ENCODE measurements at regions not wholly inside any gene's neighbourhood (a gene's known extent, or its start where the extent isn't known, plus 50 kb on each side); places are given as distances from the start of the nearest gene placed in this dataset.
"Not testable (repeated sequence)": the region's sequence is repeated elsewhere in the genome, so short reads cannot be mapped to it uniquely, and the experiment has no call there.

- no peaks in the 10 kb centered on the region for H3K27me3 Mint-ChIP-seq (ENCODE audit: low read depth, unreplicated experiment)
- Histone ChIP-seq H3K79me2 (ENCODE audit: insufficient read depth, low read length) (no peaks in the 10 kb centered on the region), H4K20me1 (ENCODE audit: insufficient read depth, low read length) (no peaks in the 10 kb centered on the region), H3K9me3 (ENCODE audit: insufficient read depth, low read depth, low read length) (peaks cover 5% of the 10 kb centered on the region), H3K27me3 (ENCODE audit: insufficient read depth, low read length) (no peaks in the 10 kb centered on the region), H3K4me3 (ENCODE audit: insufficient read depth, low read depth, low read length) (no peak overlapping the region), H3K9ac (ENCODE audit: low read length) (no peak overlapping the region), H3K4me1 (ENCODE audit: insufficient read depth, low read length) (no peaks in the 10 kb centered on the region), H2AFZ (ENCODE audit: low read depth, low read length) (no peak overlapping the region), H3K27ac (ENCODE audit: low read depth, low read length) (no peak overlapping the region), H3K36me3 (ENCODE audit: insufficient read depth, low read length) (no peaks in the 10 kb centered on the region), H3K4me2 (ENCODE audit: low read length) (no peak overlapping the region)
- no peak overlapping the region for H3K4me3 Mint-ChIP-seq (ENCODE audit: unreplicated experiment)
- no peak for DNase-seq (ENCODE audit: low read depth)
- no peak for FAIRE-seq
- H3K9me3 Mint-ChIP-seq (ENCODE audit: unreplicated experiment): peaks cover 5% of the 10 kb centered on the region
- no peak for TF ChIP-seq EZH2 (IDR thresholded peaks at IDR 0.05; ENCODE audit: insufficient read depth, low read length)
- TF ChIP-seq CTCF (IDR thresholded peaks at IDR 0.05; ENCODE audit: insufficient read depth, low read depth, low read length): no peak
- H3K36me3 Mint-ChIP-seq (ENCODE audit: low read depth, unreplicated experiment): peaks cover 2% of the 10 kb centered on the region
- H3K27ac Mint-ChIP-seq (ENCODE audit: unreplicated experiment): no peak overlapping the region
- no peaks in the 10 kb centered on the region for H3K4me1 Mint-ChIP-seq (ENCODE audit: low read depth, unreplicated experiment)
Observed at GRCh38 chr4:135408109-135408508, 1206.5 kb upstream of the PABPC4L start.

GRCh38 chr4:135406597-135406996 lies 1205.0 kb upstream of the PABPC4L start:
- H3K27me3 Mint-ChIP-seq (ENCODE audit: low read depth, unreplicated experiment); H2AFZ ChIP-seq (ENCODE audit: low read depth, low read length); H3K4me2 ChIP-seq (ENCODE audit: low read length); H3K4me3 Mint-ChIP-seq (ENCODE audit: unreplicated experiment); H3K36me3 ChIP-seq (ENCODE audit: insufficient read depth, low read length); H3K9me3 ChIP-seq (ENCODE audit: insufficient read depth, low read depth, low read length); H3K9ac ChIP-seq (ENCODE audit: low read length); H3K4me3 ChIP-seq (ENCODE audit: insufficient read depth, low read depth, low read length); DNase-seq (ENCODE audit: low read depth); H4K20me1 ChIP-seq (ENCODE audit: insufficient read depth, low read length); H3K4me1 ChIP-seq (ENCODE audit: insufficient read depth, low read length); H3K36me3 Mint-ChIP-seq (ENCODE audit: low read depth, unreplicated experiment); H3K27me3 ChIP-seq (ENCODE audit: insufficient read depth, low read length); H3K4me1 Mint-ChIP-seq (ENCODE audit: low read depth, unreplicated experiment); H3K9me3 Mint-ChIP-seq (ENCODE audit: unreplicated experiment); FAIRE-seq; H3K27ac ChIP-seq (ENCODE audit: low read depth, low read length); H3K79me2 ChIP-seq (ENCODE audit: insufficient read depth, low read length); H3K27ac Mint-ChIP-seq (ENCODE audit: unreplicated experiment): not testable (repeated sequence)

- no peaks in the 10 kb centered on the region for H3K9me3 ChIP-seq (ENCODE audit: insufficient read depth, low read depth, low read length)
- no peak overlapping the region for H3K9ac ChIP-seq (ENCODE audit: low read length)
- FAIRE-seq (no peak), DNase-seq (ENCODE audit: low read depth) (no peak)
- Mint-ChIP-seq H3K27me3 (ENCODE audit: low read depth, unreplicated experiment) (no peaks in the 10 kb centered on the region), H3K36me3 (ENCODE audit: low read depth, unreplicated experiment) (no peaks in the 10 kb centered on the region), H3K9me3 (ENCODE audit: unreplicated experiment) (no peaks in the 10 kb centered on the region), H3K27ac (ENCODE audit: unreplicated experiment) (no peak overlapping the region), H3K4me1 (ENCODE audit: low read depth, unreplicated experiment) (no peaks in the 10 kb centered on the region), H3K4me3 (ENCODE audit: unreplicated experiment) (no peak overlapping the region)
- no peak overlapping the region for H3K4me3 ChIP-seq (ENCODE audit: insufficient read depth, low read depth, low read length)
- H3K4me1 ChIP-seq (ENCODE audit: insufficient read depth, low read length): no peaks in the 10 kb centered on the region
- H3K27ac ChIP-seq (ENCODE audit: low read depth, low read length): no peak overlapping the region
- no peak overlapping the region for H3K4me2 ChIP-seq (ENCODE audit: low read length)
- H2AFZ ChIP-seq (ENCODE audit: low read depth, low read length): peak overlapping the region; percentile 8
- no peaks in the 10 kb centered on the region for H4K20me1 ChIP-seq (ENCODE audit: insufficient read depth, low read length)
- H3K36me3 ChIP-seq (ENCODE audit: insufficient read depth, low read length): no peaks in the 10 kb centered on the region
- H3K27me3 ChIP-seq (ENCODE audit: insufficient read depth, low read length): no peaks in the 10 kb centered on the region
- H3K79me2 ChIP-seq (ENCODE audit: insufficient read depth, low read length): no peaks in the 10 kb centered on the region
- TF ChIP-seq EZH2 (IDR thresholded peaks at IDR 0.05; ENCODE audit: insufficient read depth, low read length) (no peak), CTCF (IDR thresholded peaks at IDR 0.05; ENCODE audit: insufficient read depth, low read depth, low read length) (no peak)
Observed at GRCh38 chr4:135385830-135386581, 1184.4 kb upstream of the PABPC4L start.

All from astrocyte (in vitro differentiated cells and primary cell).